HG03159 (cell line): ENCODE measurements at regions not wholly inside any gene's neighbourhood (a gene's known extent, or its start where the extent isn't known, plus 50 kb on each side); places are given as distances from the start of the nearest gene placed in this dataset.
"Not testable (repeated sequence)": the region's sequence is repeated elsewhere in the genome, so short reads cannot be mapped to it uniquely, and the experiment has no call there.

Source experiments
- ATAC-seq: cut with Tn5 transposase; IDR thresholded peaks from one replicate; pipeline ENCODE4 v1.9.1; 2021; ENCODE audit warnings: mild to moderate bottlenecking, moderate library complexity; ENCODE audit not compliant: unreplicated experiment

GRCh38 chr12:91704446-91704845, 441.2 kb downstream of the BTG1 start:
- no peak for ATAC-seq

DNA sequence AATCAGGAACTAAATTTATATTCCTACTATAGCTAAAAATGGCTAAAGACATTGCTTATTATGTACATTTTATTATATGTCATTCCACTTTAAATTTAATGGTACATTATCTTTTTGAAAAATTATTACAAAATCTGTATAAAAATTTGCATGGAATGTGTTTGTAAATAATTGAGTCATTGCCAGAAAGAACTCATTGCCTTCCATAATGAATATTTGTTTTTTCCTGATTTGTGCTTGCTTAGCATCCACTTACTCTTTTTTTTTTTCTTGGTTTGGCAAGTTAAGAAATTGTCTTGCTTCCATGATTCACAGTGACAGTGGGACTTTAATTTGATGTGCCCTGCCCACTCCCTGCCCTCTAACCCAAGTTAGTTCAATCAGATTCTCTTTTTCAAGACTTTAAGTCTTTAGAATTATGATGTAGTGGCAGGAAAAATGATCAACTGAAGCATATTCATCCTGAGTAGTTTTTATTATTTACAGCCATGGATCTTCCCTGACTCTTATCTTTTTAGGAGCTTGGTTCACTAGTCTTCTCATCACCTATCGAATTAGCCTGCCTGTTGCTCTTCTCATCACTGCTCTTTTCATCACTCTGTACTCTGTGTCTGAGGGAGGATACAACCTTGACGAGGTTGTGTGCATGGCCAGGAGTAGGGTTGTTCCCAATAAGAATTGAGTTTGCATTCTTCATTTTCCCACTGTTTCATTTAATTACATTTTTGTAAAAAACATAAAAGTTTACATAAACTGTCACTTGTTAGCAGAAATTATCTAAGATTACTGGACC, 442.0 kb downstream of the BTG1 start:
- no peak for ATAC-seq

GRCh38 chr12:91702843-91703425, 442.7 kb downstream of the BTG1 start:
- ATAC-seq, result no peak

DNA sequence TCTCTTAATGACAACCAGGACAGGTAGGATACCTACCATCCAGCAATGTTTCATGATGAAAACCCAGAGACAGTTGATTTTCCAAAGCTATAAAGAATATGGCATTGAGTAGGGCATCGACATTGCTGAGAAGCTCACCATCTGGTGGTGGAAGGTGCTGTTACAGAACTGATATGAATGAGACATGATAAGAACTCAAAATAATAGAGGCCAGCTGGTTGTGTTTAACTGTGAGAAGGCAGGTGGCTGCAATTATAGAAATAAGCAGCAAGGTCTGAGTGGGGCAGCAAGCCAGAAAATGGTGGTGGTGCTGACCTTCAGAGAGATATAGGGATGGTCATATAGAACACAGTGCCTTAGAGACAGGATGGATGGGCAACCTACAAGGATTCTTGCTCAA, 449.7 kb downstream of the BTG1 start:
- ATAC-seq, result no peak

DNA sequence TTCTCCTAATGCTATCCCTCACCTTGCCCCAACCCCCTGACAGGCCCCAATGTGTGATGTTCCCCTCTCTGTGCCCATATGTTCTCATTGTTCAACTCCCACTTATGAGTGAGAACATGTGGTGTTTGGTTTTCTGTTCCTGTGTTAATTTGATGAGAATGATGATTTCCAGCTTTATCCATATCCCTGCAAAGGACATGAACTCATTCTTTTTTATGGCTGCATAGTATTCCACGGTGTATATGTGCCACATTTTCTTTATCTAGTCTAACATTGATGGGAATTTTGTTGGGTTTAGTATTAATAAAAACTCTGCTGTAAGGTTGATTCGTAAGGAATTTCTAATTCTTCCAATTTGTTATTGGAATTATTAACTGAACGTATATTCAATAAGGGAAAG, 450.2 kb downstream of the BTG1 start:
- not testable (repeated sequence) for ATAC-seq

DNA sequence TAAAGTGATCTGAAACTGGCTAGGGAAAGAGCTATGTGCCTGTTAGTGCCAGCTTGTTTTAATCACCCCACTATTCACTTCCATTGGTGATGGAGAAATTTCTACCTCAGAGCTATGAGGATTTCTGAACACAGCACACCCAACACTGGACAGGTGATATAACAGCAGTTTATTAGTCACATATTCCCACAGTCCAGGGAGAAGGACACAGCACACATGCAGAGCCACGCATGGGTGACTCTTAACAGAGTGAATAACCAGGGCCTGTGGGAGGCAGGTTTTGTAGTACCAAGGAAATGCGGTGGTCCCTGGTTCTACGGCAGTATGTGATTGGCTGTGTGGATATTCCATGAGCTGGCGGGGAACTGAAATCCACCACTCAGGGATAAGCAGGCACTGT, 455.1 kb downstream of the BTG1 start:
- no peak for ATAC-seq

DNA sequence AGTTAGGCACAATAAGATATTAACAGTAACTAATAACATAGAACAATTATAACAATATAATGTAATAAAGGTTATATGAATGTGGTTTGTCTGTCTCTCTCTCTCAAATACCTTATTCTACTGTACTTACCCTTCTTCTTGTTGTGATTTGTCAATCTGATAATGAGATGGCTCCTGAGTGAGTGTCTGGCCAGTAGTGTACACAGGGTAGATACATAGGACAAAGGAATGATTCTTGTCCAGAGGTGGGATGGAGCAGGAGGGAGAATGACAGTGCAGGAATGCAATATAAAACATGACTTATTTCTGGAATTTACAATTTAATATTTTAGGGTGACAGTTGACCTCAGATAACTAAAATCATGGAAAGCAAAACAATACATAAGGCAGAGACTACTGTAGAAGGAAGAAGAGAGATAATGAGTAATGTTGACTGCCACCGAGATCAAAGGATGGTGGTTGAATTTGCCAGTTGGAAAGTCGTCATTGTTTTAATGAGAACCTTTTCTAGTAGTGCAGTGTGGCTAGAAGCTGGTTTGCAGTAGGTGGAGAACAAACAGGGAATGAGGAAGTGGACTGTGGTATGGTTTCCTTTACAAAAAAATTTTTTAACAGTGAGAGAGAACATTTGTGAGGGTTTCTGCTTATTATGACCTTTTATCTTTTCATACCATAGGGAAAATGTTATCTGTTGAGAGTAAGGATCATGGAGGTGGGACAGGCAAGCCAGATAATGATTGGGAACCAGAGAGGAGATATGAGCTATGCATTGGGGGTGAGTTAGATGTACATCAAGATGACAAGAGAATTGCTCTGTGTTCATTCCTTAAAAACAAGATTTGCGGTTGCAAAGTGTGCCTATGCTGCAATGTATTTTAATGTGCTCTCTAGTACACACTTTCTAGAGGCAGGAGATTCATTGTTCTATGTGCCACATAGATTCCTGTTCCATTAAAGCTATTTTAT, 458.3 kb downstream of the BTG1 start:
- no peak for ATAC-seq

GRCh38 chr12:91685917-91686316, 459.7 kb downstream of the BTG1 start:
- no peak for ATAC-seq

- ATAC-seq, result no peak
Measured at GRCh38 chr12:91681751-91682150, 463.9 kb downstream of the BTG1 start.

DNA sequence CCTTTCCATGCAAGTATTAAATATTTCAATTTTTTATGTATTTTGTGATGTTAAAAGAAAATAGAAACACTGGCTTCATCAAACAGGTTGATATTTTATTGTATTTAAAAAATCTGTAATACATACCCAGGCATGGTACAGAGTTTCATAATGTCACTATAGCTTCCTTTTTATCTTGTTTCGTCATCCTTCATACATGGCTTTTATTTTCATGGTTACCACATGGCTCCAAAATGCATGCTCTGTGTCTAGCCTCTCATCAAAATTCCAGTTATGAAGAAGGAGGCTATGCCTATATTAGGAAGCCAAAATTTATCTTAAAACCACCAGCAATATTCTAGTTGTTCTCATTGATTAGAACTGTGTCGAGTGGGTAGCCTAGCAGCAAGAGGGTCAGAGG, 464.8 kb downstream of the BTG1 start:
- ATAC-seq, result no peak

DNA sequence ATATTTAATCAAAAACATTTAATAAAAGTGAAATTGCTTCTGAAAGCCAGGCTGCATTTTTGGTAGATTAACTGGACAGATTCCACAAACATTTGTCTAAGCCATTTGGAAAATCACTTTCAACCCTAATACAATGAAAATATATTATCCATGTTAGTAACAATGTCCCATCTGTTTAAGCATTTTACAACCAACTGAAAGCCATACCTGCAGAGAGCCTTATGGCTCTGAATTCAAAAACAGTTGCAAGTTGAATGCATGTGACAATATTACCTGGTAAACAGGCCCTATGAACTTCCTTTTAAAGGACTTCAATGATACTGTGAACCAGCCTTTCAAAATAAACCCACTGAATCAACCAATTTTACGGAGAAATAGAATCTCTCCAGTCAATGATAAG, 468.1 kb downstream of the BTG1 start:
- ATAC-seq, result no peak

GRCh38 chr12:91675401-91675800, 470.2 kb downstream of the BTG1 start:
- no peak for ATAC-seq

GRCh38 chr12:91672130-91672529, 473.5 kb downstream of the BTG1 start:
- no peak for ATAC-seq

DNA sequence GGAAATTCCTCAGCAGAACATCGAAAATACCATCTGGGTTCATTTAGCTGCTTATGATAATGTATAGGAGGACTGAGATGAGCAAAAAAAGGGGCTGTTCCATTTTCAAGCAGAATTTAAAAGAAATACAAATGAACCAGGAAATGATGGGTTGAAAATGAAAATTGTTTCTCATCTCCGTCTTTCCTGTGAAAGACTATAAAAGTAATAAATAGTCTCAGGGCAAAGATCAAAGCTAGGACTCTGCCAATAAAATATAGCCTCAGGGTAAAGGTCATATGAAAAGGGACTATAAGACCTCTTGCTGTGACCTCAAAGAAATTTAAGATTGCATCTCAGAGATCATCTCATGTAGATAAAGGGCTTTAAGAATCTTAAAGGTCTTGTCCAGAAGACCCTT, 478.0 kb downstream of the BTG1 start:
- ATAC-seq, result no peak

GRCh38 chr12:91663744-91664143, 481.1 kb upstream of the DCN start:
- ATAC-seq, result no peak

DNA sequence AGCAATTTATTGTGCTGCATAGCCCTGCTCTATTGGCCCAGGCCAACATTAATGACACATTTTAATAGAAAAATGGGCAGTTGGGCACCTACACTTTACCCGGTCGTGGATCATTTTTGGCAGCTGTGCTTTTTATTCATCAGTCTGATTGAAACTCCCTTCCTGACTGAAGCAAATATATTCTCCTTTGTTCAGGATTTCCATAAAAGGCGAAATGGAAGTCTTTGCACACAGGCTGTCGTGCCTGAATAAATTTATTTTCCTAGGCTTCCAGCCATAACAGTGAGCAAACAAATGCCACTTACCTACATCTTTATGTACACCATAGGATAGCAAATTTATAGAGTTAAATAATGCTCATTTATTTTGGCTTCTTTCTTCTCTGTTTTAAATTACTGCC, 480.7 kb upstream of the DCN start:
- ATAC-seq, result no peak

GRCh38 chr12:91662021-91662420, 479.4 kb upstream of the DCN start:
- no peak for ATAC-seq

DNA sequence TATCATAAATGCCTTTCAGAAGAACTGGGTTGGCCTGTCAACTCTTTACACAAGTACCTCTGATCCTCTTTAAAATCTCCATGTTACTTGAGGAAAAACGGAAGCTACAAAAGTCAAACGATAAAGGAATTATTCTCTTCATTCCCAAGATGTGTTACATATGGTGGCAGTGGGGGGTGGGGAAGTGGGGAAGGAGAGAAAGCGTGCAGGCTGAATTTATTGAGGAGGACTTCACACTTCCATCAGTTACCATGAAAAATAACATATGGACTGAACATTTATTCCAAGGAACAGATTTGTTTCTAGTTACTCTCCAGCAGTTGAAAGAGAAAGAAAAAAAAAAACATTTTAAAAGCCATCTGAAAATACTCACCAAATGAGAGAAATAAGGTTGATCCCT, 474.4 kb upstream of the DCN start:
- no peak for ATAC-seq

DNA sequence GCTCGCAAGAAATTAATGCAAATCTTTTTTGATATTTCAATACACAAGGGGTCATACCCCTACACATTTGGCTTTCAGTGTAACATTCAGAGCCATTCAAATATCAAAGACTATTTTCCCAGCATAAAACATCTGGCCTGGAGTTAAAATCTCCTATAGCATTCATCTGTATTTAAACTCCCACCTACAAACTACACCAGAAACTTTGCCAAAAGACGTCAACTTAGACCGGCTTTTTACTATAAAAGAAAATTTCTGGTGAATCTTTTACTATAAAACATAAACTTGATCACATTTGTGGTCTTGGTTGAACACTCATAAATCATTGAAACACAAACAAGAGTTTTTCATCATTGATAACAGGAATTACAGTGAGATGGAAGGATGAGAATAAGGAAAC, 473.3 kb upstream of the DCN start:
- no peak for ATAC-seq

GRCh38 chr12:91654087-91654486, 471.5 kb upstream of the DCN start:
- no peak for ATAC-seq

- no peak for ATAC-seq
Measured at GRCh38 chr12:91651728-91652127, 469.1 kb upstream of the DCN start.

GRCh38 chr12:91643763-91644162, 461.1 kb upstream of the DCN start:
- ATAC-seq, result no peak
